ENCODE measurements at regions not wholly inside any gene's neighbourhood (a gene's known extent, or its start where the extent isn't known, plus 50 kb on each side); places are given as distances from the start of the nearest gene placed in this dataset.
A peak's percentile ranks its signal among the peaks of the same experiment; 100 is the strongest.

DNA sequence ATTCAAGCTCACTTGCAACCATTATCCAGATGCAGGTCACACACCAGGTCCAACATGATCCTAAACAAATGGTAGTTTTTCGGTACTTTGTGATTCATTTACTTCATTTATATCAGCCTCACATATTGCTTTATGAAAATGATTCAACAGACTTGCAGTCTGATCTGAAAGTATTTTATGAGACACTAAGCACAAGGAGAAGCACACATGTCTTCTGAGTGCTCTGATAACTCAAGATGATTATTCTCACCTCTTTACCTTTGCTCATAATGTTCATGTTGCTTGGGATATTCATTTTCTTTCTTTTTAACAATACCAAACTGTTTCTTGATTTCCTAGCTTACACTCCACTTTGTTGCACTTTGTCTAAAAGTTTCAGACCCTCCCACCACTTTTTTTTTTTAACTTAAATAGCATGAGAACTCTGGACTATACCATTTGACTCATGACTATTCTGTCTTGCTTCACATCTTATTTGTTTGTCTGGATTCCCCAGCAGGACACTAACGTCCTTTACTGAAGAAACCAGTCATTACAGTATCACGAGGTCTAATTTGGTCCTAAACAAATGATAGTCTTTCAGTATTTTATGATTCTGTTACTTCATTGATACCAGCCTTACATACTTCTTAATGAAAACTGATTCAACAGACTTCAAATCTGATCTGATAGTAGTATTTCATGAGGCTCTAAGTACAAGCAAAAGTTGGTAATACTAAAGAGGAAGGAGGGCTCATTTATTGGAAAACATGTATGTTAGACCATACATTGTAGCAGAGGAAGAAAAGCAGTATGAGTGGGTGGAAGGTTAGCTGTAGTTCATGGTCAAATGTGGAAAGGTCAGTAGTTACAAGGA is 171.8 kb upstream of the AHR start:
- H3K4me3 ChIP-seq = no peak overlapping the region
- H3K4me1 ChIP-seq = no peaks in the 10 kb centered on the region
- H3K27ac ChIP-seq = no peak overlapping the region
- ATAC-seq (peak; percentile 29), DNase-seq (no peak)
- no peaks in the 10 kb centered on the region for H3K9me3 ChIP-seq
- no peaks in the 10 kb centered on the region for H3K27me3 ChIP-seq
- TF ChIP-seq, protein P1, sequence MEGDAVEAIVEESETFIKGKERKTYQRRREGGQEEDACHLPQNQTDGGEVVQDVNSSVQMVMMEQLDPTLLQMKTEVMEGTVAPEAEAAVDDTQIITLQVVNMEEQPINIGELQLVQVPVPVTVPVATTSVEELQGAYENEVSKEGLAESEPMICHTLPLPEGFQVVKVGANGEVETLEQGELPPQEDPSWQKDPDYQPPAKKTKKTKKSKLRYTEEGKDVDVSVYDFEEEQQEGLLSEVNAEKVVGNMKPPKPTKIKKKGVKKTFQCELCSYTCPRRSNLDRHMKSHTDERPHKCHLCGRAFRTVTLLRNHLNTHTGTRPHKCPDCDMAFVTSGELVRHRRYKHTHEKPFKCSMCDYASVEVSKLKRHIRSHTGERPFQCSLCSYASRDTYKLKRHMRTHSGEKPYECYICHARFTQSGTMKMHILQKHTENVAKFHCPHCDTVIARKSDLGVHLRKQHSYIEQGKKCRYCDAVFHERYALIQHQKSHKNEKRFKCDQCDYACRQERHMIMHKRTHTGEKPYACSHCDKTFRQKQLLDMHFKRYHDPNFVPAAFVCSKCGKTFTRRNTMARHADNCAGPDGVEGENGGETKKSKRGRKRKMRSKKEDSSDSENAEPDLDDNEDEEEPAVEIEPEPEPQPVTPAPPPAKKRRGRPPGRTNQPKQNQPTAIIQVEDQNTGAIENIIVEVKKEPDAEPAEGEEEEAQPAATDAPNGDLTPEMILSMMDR (IDR thresholded peaks at IDR 0.05) = no peak
- H3K36me3 ChIP-seq = no peaks in the 10 kb centered on the region
- intact Hi-C loops (cut with DNase I) = no loop called here

DNA sequence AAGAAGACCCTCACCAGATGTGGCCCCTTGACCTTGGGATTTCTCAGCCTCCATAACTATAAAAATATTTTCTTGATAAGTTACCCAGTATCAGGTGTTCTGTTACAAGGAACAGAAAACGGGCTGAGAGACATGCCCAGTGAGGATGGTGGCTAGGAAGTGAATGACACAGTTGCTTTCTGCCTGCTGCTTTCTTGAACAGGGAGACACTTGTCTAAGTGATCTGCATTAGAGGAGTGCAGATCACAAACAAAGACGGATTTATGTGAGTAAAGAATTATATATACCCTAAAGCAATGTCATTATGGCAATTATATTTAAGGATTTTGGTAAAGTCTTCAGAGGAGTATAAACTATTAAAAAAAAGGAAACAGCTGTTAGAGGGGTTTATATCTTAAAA is 169.2 kb upstream of the AHR start:
- no peaks in the 10 kb centered on the region for H3K36me3 ChIP-seq
- H3K27ac ChIP-seq = no peak overlapping the region
- intact Hi-C loops (cut with DNase I) = no loop called here
- no peaks in the 10 kb centered on the region for H3K4me1 ChIP-seq
- no peaks in the 10 kb centered on the region for H3K9me3 ChIP-seq
- TF ChIP-seq, protein P1 (IDR thresholded peaks at IDR 0.05) = no peak
- DNase-seq (no peak), ATAC-seq (no peak)
- H3K27me3 ChIP-seq = no peaks in the 10 kb centered on the region
- no peak overlapping the region for H3K4me3 ChIP-seq

DNA sequence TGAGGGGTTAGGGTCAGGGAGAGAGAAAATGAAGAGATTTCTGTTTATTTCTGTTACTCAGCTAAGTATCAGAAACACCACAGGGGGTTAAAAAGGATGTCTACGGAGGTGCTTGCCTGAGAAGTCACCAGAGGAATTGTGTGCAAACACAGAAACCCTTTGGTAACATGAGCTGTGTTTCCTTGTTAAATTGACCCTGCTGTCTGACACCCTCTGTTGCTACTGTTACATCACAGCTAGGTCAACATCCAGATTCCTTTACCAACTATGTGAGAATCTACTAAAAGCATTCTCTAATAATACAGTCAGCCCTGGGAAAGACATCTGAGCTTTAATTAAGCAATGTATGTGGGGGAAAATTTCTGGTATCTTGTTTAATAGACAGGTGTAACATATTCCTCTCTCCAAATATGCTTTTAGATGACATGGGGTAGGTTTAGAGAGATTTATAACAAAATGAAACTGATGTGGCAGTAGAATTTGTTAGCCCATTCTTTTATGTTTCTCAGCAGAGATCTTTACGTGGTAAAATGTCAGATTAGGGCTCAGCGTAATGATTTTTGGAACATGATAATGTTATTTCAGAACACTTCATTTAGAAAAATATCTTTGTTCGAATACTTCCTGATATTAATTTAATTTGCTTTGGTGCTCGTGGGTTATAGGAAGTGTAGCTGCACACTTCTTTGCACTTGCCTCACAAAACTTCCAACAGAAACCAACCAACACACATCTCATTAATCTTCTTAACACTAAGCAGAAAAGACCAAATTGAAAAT is 168.0 kb upstream of the AHR start:
- H3K36me3 ChIP-seq = no peaks in the 10 kb centered on the region
- TF ChIP-seq, protein P1 (IDR thresholded peaks at IDR 0.05) = no peak
- peak overlapping the region; percentile 17 for H3K4me3 ChIP-seq
- intact Hi-C loops (cut with DNase I) = no loop called here
- H3K27me3 ChIP-seq = no peaks in the 10 kb centered on the region
- peak overlapping the region; percentile 15 for H3K27ac ChIP-seq
- DNase-seq = no peak
- H3K4me1 ChIP-seq = no peaks in the 10 kb centered on the region
- H3K9me3 ChIP-seq = no peaks in the 10 kb centered on the region
- ATAC-seq = peak; percentile 86

DNA sequence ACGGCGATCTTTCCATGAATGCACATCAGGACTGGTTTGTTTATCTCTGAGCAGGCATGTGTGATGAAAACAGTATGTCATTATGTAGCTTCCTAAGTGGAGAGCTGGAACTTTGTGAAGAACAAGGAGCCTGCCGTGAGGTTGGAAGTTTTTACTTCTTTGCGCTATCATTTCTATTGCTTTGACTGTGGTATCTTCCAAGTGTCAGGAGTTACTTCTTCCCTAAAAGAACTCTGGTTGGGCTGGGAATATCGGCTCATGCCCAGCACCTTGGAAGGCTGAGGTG is 167.4 kb upstream of the AHR start:
- intact Hi-C loops (cut with DNase I) = no loop called here
- H3K4me1 ChIP-seq = no peaks in the 10 kb centered on the region
- ATAC-seq (no peak), DNase-seq (no peak)
- no peaks in the 10 kb centered on the region for H3K27me3 ChIP-seq
- TF ChIP-seq, protein P1 (IDR thresholded peaks at IDR 0.05) = no peak
- H3K36me3 ChIP-seq = no peaks in the 10 kb centered on the region
- H3K4me3 ChIP-seq = peak overlapping the region; percentile 17
- no peaks in the 10 kb centered on the region for H3K9me3 ChIP-seq
- H3K27ac ChIP-seq = no peak overlapping the region

DNA sequence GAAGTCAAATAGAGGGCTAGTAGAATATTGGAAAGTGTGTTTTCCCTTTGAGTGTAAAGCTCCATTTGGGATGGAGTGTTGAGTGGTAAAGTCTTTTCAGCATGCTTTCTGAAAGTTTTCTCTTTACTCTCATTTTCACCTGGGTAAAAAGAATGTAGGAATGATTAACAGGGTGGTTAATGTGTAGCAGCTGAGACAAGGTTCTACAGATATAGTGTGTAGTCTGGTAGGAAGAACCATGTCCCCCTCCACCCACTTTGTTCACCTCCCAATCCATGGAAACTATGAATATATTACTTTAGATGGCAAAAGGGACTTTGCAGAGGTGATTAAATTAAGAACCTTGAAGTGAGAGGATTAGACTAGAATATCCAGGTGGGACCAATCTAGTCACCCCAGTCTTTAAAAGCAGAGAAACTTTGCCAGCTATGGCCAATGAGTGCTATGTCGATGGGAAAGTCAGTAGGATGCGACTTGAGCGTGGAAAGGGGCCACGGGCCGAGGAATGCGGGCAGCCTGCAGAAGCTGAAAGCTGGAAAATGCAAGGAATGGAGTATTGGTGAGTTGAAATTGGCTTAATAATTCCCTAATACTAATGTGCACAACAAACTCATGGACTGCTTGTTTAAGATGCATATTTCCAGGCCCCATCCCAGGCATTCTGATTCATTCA is 166.3 kb upstream of the AHR start:
- no peak for ATAC-seq
- no peak overlapping the region for H3K4me3 ChIP-seq
- no peaks in the 10 kb centered on the region for H3K36me3 ChIP-seq
- H3K4me1 ChIP-seq = no peaks in the 10 kb centered on the region
- intact Hi-C loops (cut with DNase I) = no loop called here
- no peak for DNase-seq
- TF ChIP-seq, protein P1 (IDR thresholded peaks at IDR 0.05) = no peak
- no peaks in the 10 kb centered on the region for H3K27me3 ChIP-seq
- no peak overlapping the region for H3K27ac ChIP-seq
- H3K9me3 ChIP-seq = no peaks in the 10 kb centered on the region
